HG02885 (cell line): ENCODE measurements at regions not wholly inside any gene's neighbourhood (a gene's known extent, or its start where the extent isn't known, plus 50 kb on each side); places are given as distances from the start of the nearest gene placed in this dataset.

Experiments used
- ATAC-seq: cut with Tn5 transposase; IDR thresholded peaks from one replicate; pipeline ENCODE4 v1.9.1; 2021; ENCODE audit warnings: mild to moderate bottlenecking; ENCODE audit not compliant: unreplicated experiment, poor library complexity

GRCh38 chr11:11789735-11790369 lies 51.9 kb upstream of the USP47 start:
- ATAC-seq, result no peak

DNA sequence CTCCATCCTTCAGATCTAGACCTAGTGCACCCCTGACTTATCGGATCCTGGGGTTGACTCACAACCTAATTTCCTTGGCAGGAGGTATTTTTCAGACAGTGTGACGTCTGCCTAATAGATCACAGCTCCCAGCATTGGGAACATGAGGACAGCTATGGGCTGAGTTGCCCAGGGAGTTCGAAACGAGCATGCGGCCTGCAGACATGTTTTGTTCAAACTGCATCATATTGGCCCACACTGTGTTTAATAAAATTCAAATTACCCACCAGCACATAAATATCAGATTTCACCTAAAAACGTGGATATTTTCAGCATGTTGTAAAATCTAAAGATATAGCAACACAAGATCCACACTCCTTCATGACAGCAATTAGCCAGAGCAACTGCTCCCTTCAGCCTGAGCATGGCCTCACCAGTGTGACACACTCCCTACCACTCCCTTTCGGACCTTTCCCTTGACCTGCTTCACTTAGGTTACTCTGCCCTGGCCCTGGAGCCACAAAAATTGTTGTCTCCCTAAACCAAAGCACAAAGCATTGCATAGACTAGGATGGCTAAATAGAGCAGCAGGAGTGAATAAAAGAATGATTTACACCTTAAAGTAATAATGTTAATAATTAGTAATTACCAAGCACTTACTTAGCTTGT lies 53.6 kb upstream of the USP47 start:
- ATAC-seq, result peak; percentile 19

GRCh38 chr11:11787305-11788062 lies 54.3 kb upstream of the USP47 start:
- peak; percentile 74 for ATAC-seq

- ATAC-seq, result no peak
Measured at GRCh38 chr11:11786771-11787170, 55.0 kb upstream of the USP47 start.

- no peak for ATAC-seq
Measured at GRCh38 chr11:11786234-11786633, 55.5 kb upstream of the USP47 start.

DNA sequence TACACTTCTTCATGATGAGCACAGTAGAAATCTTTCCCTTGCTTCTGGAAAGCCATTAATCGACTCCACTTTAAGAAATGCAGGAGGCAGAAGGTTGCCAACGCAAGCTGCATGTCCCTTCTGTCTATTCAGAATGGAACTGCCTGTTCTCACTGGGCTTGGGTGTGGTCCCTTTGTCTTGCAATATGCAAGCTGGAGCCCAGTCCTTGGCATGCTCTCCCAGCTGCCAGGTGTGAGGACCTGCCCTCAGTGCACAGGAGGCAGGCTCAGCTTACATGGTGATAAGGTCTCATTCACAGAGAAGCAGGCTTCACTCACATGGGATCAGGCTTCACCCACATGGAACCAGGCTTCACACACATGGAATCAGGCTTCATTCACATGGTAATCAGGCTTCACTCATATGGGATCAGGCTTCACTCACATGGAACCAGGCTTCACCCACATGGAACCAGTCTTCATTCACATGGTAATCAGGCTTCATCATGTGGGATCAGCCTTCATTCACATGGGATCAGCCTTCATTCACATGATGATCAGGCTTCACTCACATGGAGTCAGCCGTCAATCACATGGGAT lies 59.2 kb upstream of the USP47 start:
- no peak for ATAC-seq

- no peak for ATAC-seq
Measured at GRCh38 chr11:11780858-11781257, 60.9 kb upstream of the USP47 start.

GRCh38 chr11:11779975-11780374 lies 61.8 kb upstream of the USP47 start:
- ATAC-seq, result no peak

DNA sequence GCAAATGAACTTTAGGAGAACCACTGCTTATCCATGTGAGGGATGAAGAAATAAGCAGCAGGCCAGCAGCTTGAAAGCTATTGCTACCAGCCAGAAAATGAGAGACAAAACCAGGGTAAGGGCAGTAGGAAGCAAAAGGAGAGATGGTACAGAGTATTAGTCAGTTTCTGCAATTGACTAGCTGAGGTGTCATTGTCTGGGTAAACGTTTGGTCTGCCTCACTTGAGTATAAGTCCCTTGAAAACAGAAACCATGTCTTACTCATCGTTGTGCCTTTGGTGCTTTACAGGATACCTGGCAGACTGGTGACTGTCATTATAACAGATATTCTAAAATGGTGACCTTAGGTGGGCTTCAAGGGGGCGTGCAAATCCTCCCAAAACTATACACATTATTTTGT lies 63.9 kb upstream of the USP47 start:
- no peak for ATAC-seq

DNA sequence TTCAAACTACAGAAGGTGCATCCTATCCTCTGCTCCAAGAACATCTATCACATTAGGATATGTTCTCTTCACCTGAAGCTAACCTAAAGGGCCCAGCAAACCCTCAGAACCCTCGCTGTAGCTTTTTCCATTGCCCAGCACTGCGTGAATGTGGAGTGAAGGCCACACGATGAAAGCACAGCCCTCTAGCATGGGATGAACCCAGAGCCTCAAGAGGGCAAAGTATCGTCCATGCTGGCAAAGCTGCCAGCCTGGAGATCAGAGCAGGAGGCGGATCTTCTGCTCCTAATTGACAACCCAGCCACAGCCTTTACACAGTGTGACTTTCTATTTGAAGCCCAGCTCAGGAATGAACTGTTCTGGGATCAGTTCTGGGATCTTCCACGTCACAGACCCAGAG lies 65.1 kb upstream of the USP47 start:
- no peak for ATAC-seq

GRCh38 chr11:11774928-11775327 lies 66.8 kb upstream of the USP47 start:
- no peak for ATAC-seq

- ATAC-seq, result no peak
Measured at GRCh38 chr11:11772865-11773515, 68.8 kb upstream of the USP47 start.

DNA sequence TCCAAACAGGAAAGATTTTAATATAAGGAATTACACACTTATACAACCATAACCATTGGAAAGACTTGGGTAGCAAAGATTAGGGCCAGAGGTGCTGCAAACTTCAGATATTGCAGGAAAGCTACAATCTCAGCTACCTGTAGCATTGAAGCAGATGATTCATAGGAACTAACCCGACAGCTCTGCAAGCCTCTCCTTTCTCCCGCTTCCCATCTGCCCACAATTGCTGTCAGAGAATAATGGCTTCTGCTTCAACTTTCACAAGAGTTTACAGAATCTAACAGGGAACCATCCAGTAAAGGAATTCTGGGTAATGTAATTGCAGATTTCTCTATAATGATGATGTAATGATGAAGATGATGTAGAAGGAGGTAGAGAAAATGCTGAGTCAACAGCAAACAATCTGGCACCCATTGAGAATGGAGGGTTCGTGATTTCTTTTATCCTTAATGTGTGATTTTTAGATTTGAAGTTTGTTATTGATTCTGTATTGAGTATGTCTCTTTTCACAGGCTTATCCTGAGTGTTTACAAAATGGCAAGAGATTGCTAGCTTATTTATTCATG lies 70.8 kb upstream of the USP47 start:
- no peak for ATAC-seq

- ATAC-seq, result no peak
Measured at GRCh38 chr11:11770296-11770695, 71.5 kb upstream of the USP47 start.

DNA sequence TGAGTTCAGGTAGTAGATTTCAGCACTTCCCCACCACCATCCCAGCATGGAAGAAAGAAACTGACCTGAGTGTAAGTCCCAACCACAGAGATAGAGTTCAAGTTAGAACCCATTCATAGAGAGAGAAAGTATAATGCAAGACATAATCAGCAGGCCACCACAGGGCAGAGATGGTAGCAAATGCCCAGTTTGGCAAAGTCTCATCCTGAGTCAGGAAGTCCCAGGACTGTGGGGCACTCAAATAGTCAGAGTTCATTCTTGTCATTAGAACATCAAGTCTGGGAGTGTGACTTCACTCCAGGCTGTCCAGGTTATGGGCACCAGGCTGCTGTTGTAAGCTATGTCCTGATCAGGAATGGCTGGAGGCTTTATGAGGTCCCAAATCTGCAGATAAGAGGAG lies 72.0 kb upstream of the USP47 start:
- no peak for ATAC-seq

GRCh38 chr11:11769362-11769761 lies 72.4 kb upstream of the USP47 start:
- ATAC-seq, result no peak

DNA sequence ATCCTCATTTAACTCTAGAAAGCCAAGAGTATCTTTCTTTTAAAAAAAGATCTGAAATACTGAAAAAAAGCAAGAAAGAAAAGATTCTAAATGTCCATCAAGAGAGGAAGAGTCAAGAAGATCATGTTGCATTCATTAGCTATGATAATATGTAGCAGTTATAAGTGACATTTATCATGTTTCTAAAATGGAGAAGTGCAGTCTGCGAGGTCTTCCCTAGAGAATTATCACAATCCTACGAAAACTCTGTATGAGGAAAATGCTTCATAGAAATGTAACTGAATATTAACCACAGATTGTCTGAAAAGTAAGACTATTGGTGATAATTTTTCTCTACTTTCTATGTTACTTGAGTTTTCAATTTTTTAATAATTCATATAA lies 77.4 kb upstream of the USP47 start:
- no peak for ATAC-seq

DNA sequence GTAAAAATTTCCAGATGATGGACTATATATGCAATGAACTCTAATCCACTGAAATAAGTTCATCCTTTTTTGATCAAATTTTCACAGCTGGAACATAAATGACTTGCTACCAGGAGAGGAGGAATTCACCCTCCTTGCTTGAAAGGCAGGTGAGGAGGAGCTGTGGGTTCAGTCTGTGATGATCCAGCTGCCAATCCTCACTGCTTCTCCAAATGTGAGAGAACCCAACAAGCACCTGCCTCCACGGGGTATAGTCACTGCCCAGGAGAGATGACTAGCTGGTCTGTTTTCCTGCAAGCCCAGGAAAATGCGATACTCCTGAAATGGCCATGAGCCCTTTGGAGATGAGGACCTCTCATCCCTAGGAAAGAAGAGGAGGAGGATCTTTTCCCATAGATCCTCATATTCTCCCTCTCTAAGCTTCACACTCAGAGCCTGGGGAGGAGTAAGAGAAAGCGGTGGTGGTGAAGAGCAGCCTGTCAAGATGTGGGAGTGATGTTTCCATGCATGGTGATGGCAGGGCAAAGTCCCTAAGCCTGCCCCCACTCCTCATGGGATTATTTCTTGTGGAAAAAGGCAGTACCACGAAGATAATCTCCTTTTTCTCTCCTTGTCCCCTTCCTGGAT lies 77.9 kb upstream of the USP47 start:
- ATAC-seq, result no peak

GRCh38 chr11:11760838-11761237 lies 80.9 kb upstream of the USP47 start:
- ATAC-seq, result no peak

GRCh38 chr11:11758603-11759196 lies 83.1 kb upstream of the USP47 start:
- ATAC-seq, result no peak
